Skeletal muscle tissue (tissue), 3 donors: ENCODE measurements at regions not wholly inside any gene's neighbourhood (a gene's known extent, or its start where the extent isn't known, plus 50 kb on each side); places are given as distances from the start of the nearest gene placed in this dataset.

ENCODE experiments used
- H3K27ac ChIP-seq: one replicate; pipeline ENCODE4 v1.7.0; 2013; ENCODE audit warnings: mild to moderate bottlenecking, low read depth, low read length, inconsistent platforms
- H3K27me3 ChIP-seq, 3 donors: one replicate each; pipeline ENCODE4 v1.7.0; 2013; ENCODE audit warnings: low read length in 3 of 3; ENCODE audit not compliant: control insufficient read depth in 3 of 3, insufficient read depth in 3 of 3
- H3K36me3 ChIP-seq, 3 donors: one replicate each; pipeline ENCODE4 v1.7.0; 2013; ENCODE audit warnings: low read length in 3 of 3; ENCODE audit not compliant: control insufficient read depth in 3 of 3, insufficient read depth in 3 of 3
- H3K4me1 ChIP-seq, 3 donors: one replicate each; pipeline ENCODE4 v1.7.0; 2013; ENCODE audit warnings: low read length in 3 of 3, mild to moderate bottlenecking in 3 of 3; ENCODE audit not compliant: control insufficient read depth in 3 of 3, insufficient read depth in 3 of 3
- H3K4me3 ChIP-seq, 3 donors: one replicate each; pipeline ENCODE4 v1.7.0; 2013; ENCODE audit warnings: low read length in 3 of 3
- H3K9ac ChIP-seq, 3 donors: one replicate each; pipeline ENCODE4 v1.7.0; 2013; ENCODE audit warnings: low read length in 3 of 3, mild to moderate bottlenecking in 3 of 3, moderate library complexity in 2 of 3, low read depth in 1 of 3
- H3K9me3 ChIP-seq, 3 donors: one replicate each; pipeline ENCODE4 v1.7.0; 2013; ENCODE audit warnings: low read length in 3 of 3; ENCODE audit not compliant: control insufficient read depth in 3 of 3
- donor health status: Osteomylitis.

GRCh38 chr13:111039735-111040134 lies 75.4 kb upstream of the ARHGEF7 start:
- H3K9ac ChIP-seq = no peak overlapping the region
- no peaks in the 10 kb centered on the region for H3K36me3 ChIP-seq
- H3K4me1 ChIP-seq = peaks cover 6 to 8% (median 7%) of the 10 kb centered on the region in 3 donors
- no peak overlapping the region for H3K27ac ChIP-seq
- H3K27me3 ChIP-seq = peaks cover 0 to 6% (median 0%) of the 10 kb centered on the region in 3 donors
- no peak overlapping the region for H3K4me3 ChIP-seq
- no peaks in the 10 kb centered on the region for H3K9me3 ChIP-seq

- no peaks in the 10 kb centered on the region for H3K9me3 ChIP-seq
- no peaks in the 10 kb centered on the region for H3K36me3 ChIP-seq
- peaks cover 0 to 6% (median 0%) of the 10 kb centered on the region in 3 donors for H3K27me3 ChIP-seq
- no peak overlapping the region for H3K27ac ChIP-seq
- H3K4me1 ChIP-seq = peaks cover under 1 to 7% (median 4%) of the 10 kb centered on the region in 3 donors
- no peak overlapping the region for H3K9ac ChIP-seq
- H3K4me3 ChIP-seq = no peak overlapping the region
These were observed 76.2 kb upstream of the ARHGEF7 start for GRCh38 chr13:111038887-111039286.

GRCh38 chr13:111037927-111038326 lies 77.2 kb upstream of the ARHGEF7 start:
- peaks cover 3 to 5% (median 3%) of the 10 kb centered on the region in 3 donors for H3K4me1 ChIP-seq
- H3K9ac ChIP-seq = peak overlapping the region in 1 of 3 donors; percentile 4
- H3K9me3 ChIP-seq = no peaks in the 10 kb centered on the region
- H3K27me3 ChIP-seq = peaks cover 0 to 6% (median 0%) of the 10 kb centered on the region in 3 donors
- peak overlapping the region in 1 of 3 donors; percentile 17 for H3K4me3 ChIP-seq
- no peak overlapping the region for H3K27ac ChIP-seq
- no peaks in the 10 kb centered on the region for H3K36me3 ChIP-seq

- H3K4me3 ChIP-seq = no peak overlapping the region
- no peaks in the 10 kb centered on the region for H3K36me3 ChIP-seq
- H3K27ac ChIP-seq = no peak overlapping the region
- H3K9me3 ChIP-seq = no peaks in the 10 kb centered on the region
- H3K9ac ChIP-seq = no peak overlapping the region
- H3K4me1 ChIP-seq = peaks cover 4 to 16% (median 9%) of the 10 kb centered on the region in 3 donors
- H3K27me3 ChIP-seq = peaks cover 0 to 6% (median 0%) of the 10 kb centered on the region in 3 donors
These were observed 78.4 kb upstream of the ARHGEF7 start for GRCh38 chr13:111036665-111037064.

GRCh38 chr13:111035861-111036260 lies 79.2 kb upstream of the ARHGEF7 start:
- peaks cover 13 to 24% (median 17%) of the 10 kb centered on the region in 3 donors for H3K4me1 ChIP-seq
- H3K9me3 ChIP-seq = no peaks in the 10 kb centered on the region
- H3K4me3 ChIP-seq = no peak overlapping the region
- no peak overlapping the region for H3K9ac ChIP-seq
- H3K27ac ChIP-seq = no peak overlapping the region
- peaks cover 0 to 6% (median 0%) of the 10 kb centered on the region in 3 donors for H3K27me3 ChIP-seq
- no peaks in the 10 kb centered on the region for H3K36me3 ChIP-seq

- no peaks in the 10 kb centered on the region for H3K9me3 ChIP-seq
These were observed 80.3 kb upstream of the ARHGEF7 start for GRCh38 chr13:111034811-111035210.

GRCh38 chr13:111033172-111034130 lies 81.7 kb upstream of the ARHGEF7 start:
- Histone ChIP-seq H3K9me3 (no peaks in the 10 kb centered on the region), H3K4me1 (peaks cover 18 to 37% (median 28%) of the 10 kb centered on the region in 3 donors), H3K9ac (no peak overlapping the region), H3K27me3 (no peaks in the 10 kb centered on the region), H3K27ac (no peak overlapping the region), H3K4me3 (no peak overlapping the region), H3K36me3 (no peaks in the 10 kb centered on the region)

More at GRCh38 chr13:111034811-111035210, 80.3 kb upstream of the ARHGEF7 start:
- Histone ChIP-seq H3K36me3 (no peaks in the 10 kb centered on the region), H3K27ac (no peak overlapping the region), H3K9ac (no peak overlapping the region), H3K4me1 (peaks cover 18 to 33% (median 27%) of the 10 kb centered on the region in 3 donors), H3K27me3 (peaks cover 0 to 6% (median 0%) of the 10 kb centered on the region in 3 donors), H3K4me3 (no peak overlapping the region)

GRCh38 chr13:111031531-111031961 lies 83.6 kb upstream of the ARHGEF7 start:
- Histone ChIP-seq H3K27ac (peak overlapping the region; percentile 88), H3K27me3 (no peaks in the 10 kb centered on the region), H3K9ac (peak overlapping the region in 1 of 3 donors; percentile 52), H3K4me1 (peaks cover 15 to 37% (median 28%) of the 10 kb centered on the region in 3 donors), H3K9me3 (no peaks in the 10 kb centered on the region), H3K36me3 (no peaks in the 10 kb centered on the region), H3K4me3 (peak overlapping the region in 2 of 3 donors; percentile 9 to 56)

GRCh38 chr13:111029957-111030609 lies 85.0 kb upstream of the ARHGEF7 start:
- peak overlapping the region; percentile 88 for H3K27ac ChIP-seq
- H3K9ac ChIP-seq = peak overlapping the region in 1 of 3 donors; percentile 45
- no peaks in the 10 kb centered on the region for H3K9me3 ChIP-seq
- H3K36me3 ChIP-seq = no peaks in the 10 kb centered on the region
- H3K4me1 ChIP-seq = peaks cover 15 to 37% (median 28%) of the 10 kb centered on the region in 3 donors
- no peaks in the 10 kb centered on the region for H3K27me3 ChIP-seq
- H3K4me3 ChIP-seq = peak overlapping the region in 2 of 3 donors; percentile 35 to 45
